Endothelial cell (in vitro differentiated cells): ENCODE measurements at regions not wholly inside any gene's neighbourhood (a gene's known extent, or its start where the extent isn't known, plus 50 kb on each side); places are given as distances from the start of the nearest gene placed in this dataset.

ENCODE experiments used
- DNase-seq: peaks from one replicate; pipeline ENCODE4 v3.0.0; 2021; ENCODE audit warnings: low spot score
- H3K27ac Mint-ChIP-seq: one replicate; pipeline ENCODE4 v1.8.0; 2021; ENCODE audit warnings: mixed read lengths, inconsistent platforms; ENCODE audit not compliant: unreplicated experiment
- H3K27me3 Mint-ChIP-seq: one replicate; pipeline ENCODE4 v1.8.0; 2021; ENCODE audit warnings: mild to moderate bottlenecking, moderate library complexity, mixed read lengths, inconsistent platforms; ENCODE audit not compliant: unreplicated experiment
- H3K36me3 Mint-ChIP-seq: one replicate; pipeline ENCODE4 v1.8.0; 2021; ENCODE audit warnings: mild to moderate bottlenecking, low read depth, mixed read lengths, inconsistent platforms; ENCODE audit not compliant: unreplicated experiment
- H3K4me1 Mint-ChIP-seq: one replicate; pipeline ENCODE4 v1.8.0; 2021; ENCODE audit warnings: mild to moderate bottlenecking, mixed read lengths, inconsistent platforms; ENCODE audit not compliant: unreplicated experiment
- H3K4me3 Mint-ChIP-seq: one replicate; pipeline ENCODE4 v1.8.0; 2021; ENCODE audit warnings: mild to moderate bottlenecking, mixed read lengths, inconsistent platforms; ENCODE audit not compliant: unreplicated experiment
- H3K9me3 Mint-ChIP-seq: one replicate; pipeline ENCODE4 v1.8.0; 2021; ENCODE audit warnings: mixed read lengths, inconsistent platforms; ENCODE audit not compliant: unreplicated experiment
- CTCF ChIP-seq: fragments of 200-600 bp; sonication (generic); IDR thresholded peaks from one replicate; pipeline ENCODE4 v1.5.0; 2021; ENCODE audit warnings: antibody characterized with exemption; ENCODE audit not compliant: unreplicated experiment

DNA sequence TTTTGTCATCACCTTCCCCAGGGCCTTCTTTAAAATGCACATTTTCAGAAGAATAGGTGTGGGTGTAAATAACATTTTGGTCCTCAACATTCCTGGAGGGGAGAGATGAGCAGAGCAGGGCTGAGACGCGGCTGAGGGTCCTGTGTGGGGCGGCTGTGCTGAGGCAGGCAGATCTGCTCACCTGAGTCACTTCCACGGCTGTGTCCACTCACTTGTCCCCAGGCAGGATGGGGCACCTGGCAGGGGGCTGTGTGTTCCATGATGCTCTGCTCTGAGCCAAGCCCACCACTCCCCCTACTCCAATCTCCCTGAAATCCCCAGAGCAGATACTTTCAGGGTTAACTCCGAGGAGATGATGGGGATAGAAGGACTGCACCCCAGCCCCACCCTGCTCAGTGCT is 93.8 kb downstream of the GLRX3 start:
- no peak overlapping the region for H3K4me3 Mint-ChIP-seq

DNA sequence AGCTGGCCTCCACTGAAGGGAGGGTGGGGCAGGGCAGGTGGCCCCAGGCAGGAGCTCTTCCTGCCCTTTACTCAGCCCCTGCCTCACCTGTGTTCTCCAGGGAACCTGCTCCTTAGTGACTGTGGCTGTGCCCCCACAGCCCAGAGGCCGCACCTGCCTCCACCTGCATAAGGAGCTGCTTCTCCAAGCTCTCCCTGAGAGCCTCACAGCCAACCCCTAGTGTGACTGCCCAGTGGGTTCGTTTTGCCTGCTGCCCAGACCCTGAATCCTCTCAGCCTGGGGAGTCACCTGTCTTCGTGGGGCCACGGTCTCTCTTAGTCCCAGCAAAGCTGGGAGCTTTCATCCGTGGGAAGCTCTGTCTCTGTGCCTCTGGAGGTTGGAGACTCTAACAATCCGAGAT is 94.4 kb downstream of the GLRX3 start:
- Mint-ChIP-seq H3K36me3 (peaks cover 7% of the 10 kb centered on the region), H3K4me1 (no peaks in the 10 kb centered on the region), H3K27ac (no peak overlapping the region), H3K9me3 (peaks cover 48% of the 10 kb centered on the region), H3K4me3 (no peak overlapping the region), H3K27me3 (peaks cover 4% of the 10 kb centered on the region)
- no peak for DNase-seq
- no peak for TF ChIP-seq CTCF

More for the DNA sequence above, 93.8 kb downstream of the GLRX3 start:
- Mint-ChIP-seq H3K27me3 (peaks cover 4% of the 10 kb centered on the region), H3K4me1 (no peaks in the 10 kb centered on the region), H3K9me3 (peaks cover 51% of the 10 kb centered on the region), H3K36me3 (peaks cover 7% of the 10 kb centered on the region), H3K27ac (no peak overlapping the region)
- no peak for TF ChIP-seq CTCF
- no peak for DNase-seq

DNA sequence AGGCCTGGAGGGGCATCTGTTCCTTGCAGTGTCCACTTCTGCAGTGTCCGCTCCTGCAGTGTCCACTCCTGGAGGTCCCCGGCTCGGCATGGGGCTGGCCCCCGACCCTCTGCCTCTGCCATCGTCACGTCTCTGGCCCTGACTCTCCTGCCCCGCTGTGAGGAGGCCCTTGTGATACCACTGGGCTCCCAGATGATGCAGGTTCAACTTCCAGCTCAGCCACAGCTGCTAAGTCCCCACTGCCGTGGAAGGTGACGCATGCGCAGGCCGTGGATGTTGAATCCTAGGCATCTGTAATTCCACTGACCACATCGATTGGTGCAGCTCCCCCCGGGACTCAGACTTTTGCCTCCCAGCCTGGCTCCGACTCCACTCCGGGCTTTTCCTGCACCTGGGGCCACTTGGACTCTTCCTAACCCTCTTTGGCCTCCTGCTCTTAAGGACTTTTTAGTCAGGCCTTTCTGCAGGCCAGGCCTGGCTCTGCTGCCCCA is 95.1 kb downstream of the GLRX3 start:
- no peak for TF ChIP-seq CTCF
- Mint-ChIP-seq H3K4me3 (no peak overlapping the region), H3K27ac (no peak overlapping the region), H3K4me1 (no peaks in the 10 kb centered on the region), H3K36me3 (peaks cover 7% of the 10 kb centered on the region), H3K9me3 (peaks cover 49% of the 10 kb centered on the region), H3K27me3 (peaks cover 4% of the 10 kb centered on the region)
- DNase-seq, result no peak

- peaks cover 41% of the 10 kb centered on the region for H3K9me3 Mint-ChIP-seq
- H3K4me1 Mint-ChIP-seq, result no peaks in the 10 kb centered on the region
- DNase-seq, result no peak
- no peak overlapping the region for H3K27ac Mint-ChIP-seq
- H3K27me3 Mint-ChIP-seq, result peaks cover 1% of the 10 kb centered on the region
- no peak for TF ChIP-seq CTCF
- H3K4me3 Mint-ChIP-seq, result no peak overlapping the region
- peaks cover 7% of the 10 kb centered on the region for H3K36me3 Mint-ChIP-seq
These were observed 96.2 kb downstream of the GLRX3 start for GRCh38 chr10:130232166-130233034.

GRCh38 chr10:130233035-130233360 is 96.8 kb downstream of the GLRX3 start:
- DNase-seq, result no peak
- no peak for TF ChIP-seq CTCF
- Mint-ChIP-seq H3K27me3 (peaks cover 1% of the 10 kb centered on the region), H3K9me3 (peaks cover 40% of the 10 kb centered on the region), H3K4me3 (no peak overlapping the region), H3K27ac (no peak overlapping the region), H3K4me1 (no peaks in the 10 kb centered on the region), H3K36me3 (peaks cover 7% of the 10 kb centered on the region)
